Neural progenitor cell (in vitro differentiated cells): ENCODE measurements at regions not wholly inside any gene's neighbourhood (a gene's known extent, or its start where the extent isn't known, plus 50 kb on each side); places are given as distances from the start of the nearest gene placed in this dataset.

Source experiments
- DNase-seq: peaks from one replicate; pipeline ENCODE4 v3.0.0-alpha.2; 2016; ENCODE audit warnings: low spot score
- H2AFZ ChIP-seq: fragments of 200-600 bp; sonication (generic); replicated peaks from 2 replicates; pipeline ENCODE4 v1.6.1; 2016; ENCODE audit warnings: antibody characterized with exemption
- H3F3A ChIP-seq: fragments of 200-600 bp; sonication (generic); 2 replicates; pipeline ENCODE4 v1.6.1; 2016; ENCODE audit warnings: antibody characterized with exemption, low read depth
- H3K27ac ChIP-seq: fragments of 200-600 bp; sonication (generic); 2 replicates; pipeline ENCODE4 v1.5.1; 2016; ENCODE audit warnings: mild to moderate bottlenecking
- H3K27me3 ChIP-seq: fragments of 200-600 bp; sonication (generic); 2 replicates; pipeline ENCODE4 v1.6.1; 2016; ENCODE audit warnings: mild to moderate bottlenecking, moderate library complexity
- H3K36me3 ChIP-seq: fragments of 200-600 bp; sonication (generic); 2 replicates; pipeline ENCODE4 v1.5.1; 2016
- H3K4me1 ChIP-seq: fragments of 200-600 bp; sonication (generic); 2 replicates; pipeline ENCODE4 v1.6.1; 2016; ENCODE audit warnings: mixed run types
- H3K4me2 ChIP-seq: fragments of 200-600 bp; sonication (generic); 2 replicates; pipeline ENCODE4 v1.6.1; 2016
- H3K4me3 ChIP-seq: fragments of 200-600 bp; sonication (generic); 2 replicates; pipeline ENCODE4 v1.5.1; 2016
- H3K79me2 ChIP-seq: fragments of 200-600 bp; sonication (generic); 2 replicates; pipeline ENCODE4 v1.6.1; 2016; ENCODE audit warnings: low read depth
- H3K9ac ChIP-seq: fragments of 200-600 bp; sonication (generic); 2 replicates; pipeline ENCODE4 v1.6.1; 2016
- H3K9me3 ChIP-seq: fragments of 200-600 bp; sonication (generic); 2 replicates; pipeline ENCODE4 v1.5.1; 2016; ENCODE audit warnings: low read depth
- H4K20me1 ChIP-seq: fragments of 200-600 bp; sonication (generic); 2 replicates; pipeline ENCODE4 v1.6.1; 2016; ENCODE audit warnings: low read depth
- H3K27ac Mint-ChIP-seq: 3 replicates; pipeline ENCODE4 v1.8.0; 2021; ENCODE audit warnings: mixed read lengths
- H3K27me3 Mint-ChIP-seq: 2 replicates; pipeline ENCODE4 v1.8.0; 2022; ENCODE audit warnings: low read depth, mild to moderate bottlenecking, inconsistent platforms, moderate library complexity, mixed read lengths; ENCODE audit not compliant: insufficient read depth
- H3K36me3 Mint-ChIP-seq: 3 replicates; pipeline ENCODE4 v1.8.0; 2021; ENCODE audit warnings: mixed read lengths
- H3K4me1 Mint-ChIP-seq: 3 replicates; pipeline ENCODE4 v1.8.0; 2021; ENCODE audit warnings: mixed read lengths
- H3K4me3 Mint-ChIP-seq: 3 replicates; pipeline ENCODE4 v1.8.0; 2021; ENCODE audit warnings: mild to moderate bottlenecking, moderate library complexity, mixed read lengths
- H3K9me3 Mint-ChIP-seq: 3 replicates; pipeline ENCODE4 v1.8.0; 2020; ENCODE audit warnings: mixed read lengths
- EZH2 ChIP-seq: fragments of 200-600 bp; sonication (generic); IDR thresholded peaks from 2 replicates; pipeline ENCODE4 v1.6.1; 2017; ENCODE audit warnings: antibody characterized with exemption, mild to moderate bottlenecking, moderate library complexity
- EZH2phosphoT487 ChIP-seq: fragments of 200-600 bp; sonication (generic); IDR thresholded peaks from 2 replicates; pipeline ENCODE4 v1.6.1; 2017; ENCODE audit warnings: antibody characterized with exemption
- TF ChIP-seq, protein P1 (sequence below): fragments of 200-600 bp; sonication (generic); IDR thresholded peaks from 2 replicates; pipeline ENCODE4 v1.5.1; 2017; ENCODE audit warnings: antibody characterized with exemption, mild to moderate bottlenecking

DNA sequence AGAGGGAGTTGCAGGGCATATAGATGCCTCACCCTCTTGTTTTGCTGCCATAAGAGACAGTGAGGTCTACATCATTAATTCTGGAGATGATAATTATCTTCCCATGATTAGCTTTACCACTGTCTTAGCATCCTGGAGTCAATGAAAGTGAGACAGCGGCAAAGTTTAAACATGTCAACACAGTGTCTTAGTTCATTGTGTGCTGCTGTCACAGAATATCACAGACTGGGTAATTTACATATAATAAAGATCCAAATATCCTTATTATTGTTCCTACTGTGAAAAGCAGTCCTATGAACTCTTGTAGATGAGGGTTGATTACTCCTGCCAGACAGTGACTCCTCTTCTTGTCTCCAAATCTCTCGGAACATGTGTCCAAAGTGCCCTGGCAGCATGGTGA is 658.6 kb upstream of the ADGRB3 start:
- Histone ChIP-seq H2AFZ (no peak overlapping the region), H3K9me3 (no peaks in the 10 kb centered on the region), H3K27me3 (no peaks in the 10 kb centered on the region), H3K27ac (no peak overlapping the region), H3K4me1 (no peaks in the 10 kb centered on the region), H4K20me1 (no peaks in the 10 kb centered on the region), H3K4me3 (no peak overlapping the region), H3K79me2 (no peaks in the 10 kb centered on the region), H3F3A (no peaks in the 10 kb centered on the region), H3K9ac (no peak overlapping the region), H3K4me2 (no peak overlapping the region), H3K36me3 (no peaks in the 10 kb centered on the region)
- no peak overlapping the region for H3K27ac Mint-ChIP-seq
- no peak overlapping the region for H3K4me3 Mint-ChIP-seq
- no peaks in the 10 kb centered on the region for H3K4me1 Mint-ChIP-seq
- H3K27me3 Mint-ChIP-seq = no peaks in the 10 kb centered on the region
- DNase-seq = no peak
- no peaks in the 10 kb centered on the region for H3K36me3 Mint-ChIP-seq
- TF ChIP-seq EZH2phosphoT487 (no peak), EZH2 (no peak)
- TF ChIP-seq, protein P1, sequence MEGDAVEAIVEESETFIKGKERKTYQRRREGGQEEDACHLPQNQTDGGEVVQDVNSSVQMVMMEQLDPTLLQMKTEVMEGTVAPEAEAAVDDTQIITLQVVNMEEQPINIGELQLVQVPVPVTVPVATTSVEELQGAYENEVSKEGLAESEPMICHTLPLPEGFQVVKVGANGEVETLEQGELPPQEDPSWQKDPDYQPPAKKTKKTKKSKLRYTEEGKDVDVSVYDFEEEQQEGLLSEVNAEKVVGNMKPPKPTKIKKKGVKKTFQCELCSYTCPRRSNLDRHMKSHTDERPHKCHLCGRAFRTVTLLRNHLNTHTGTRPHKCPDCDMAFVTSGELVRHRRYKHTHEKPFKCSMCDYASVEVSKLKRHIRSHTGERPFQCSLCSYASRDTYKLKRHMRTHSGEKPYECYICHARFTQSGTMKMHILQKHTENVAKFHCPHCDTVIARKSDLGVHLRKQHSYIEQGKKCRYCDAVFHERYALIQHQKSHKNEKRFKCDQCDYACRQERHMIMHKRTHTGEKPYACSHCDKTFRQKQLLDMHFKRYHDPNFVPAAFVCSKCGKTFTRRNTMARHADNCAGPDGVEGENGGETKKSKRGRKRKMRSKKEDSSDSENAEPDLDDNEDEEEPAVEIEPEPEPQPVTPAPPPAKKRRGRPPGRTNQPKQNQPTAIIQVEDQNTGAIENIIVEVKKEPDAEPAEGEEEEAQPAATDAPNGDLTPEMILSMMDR = no peak
- no peaks in the 10 kb centered on the region for H3K9me3 Mint-ChIP-seq

GRCh38 chr6:67974931-67975330 is 660.2 kb upstream of the ADGRB3 start:
- Mint-ChIP-seq H3K27ac (no peak overlapping the region), H3K9me3 (no peaks in the 10 kb centered on the region), H3K27me3 (no peaks in the 10 kb centered on the region), H3K4me3 (no peak overlapping the region), H3K4me1 (no peaks in the 10 kb centered on the region), H3K36me3 (no peaks in the 10 kb centered on the region)
- Histone ChIP-seq H3K4me1 (no peaks in the 10 kb centered on the region), H3K9ac (no peak overlapping the region), H3F3A (no peaks in the 10 kb centered on the region), H3K9me3 (no peaks in the 10 kb centered on the region), H2AFZ (no peak overlapping the region), H3K4me2 (no peak overlapping the region), H3K36me3 (no peaks in the 10 kb centered on the region), H3K27ac (no peak overlapping the region), H4K20me1 (no peaks in the 10 kb centered on the region), H3K27me3 (no peaks in the 10 kb centered on the region), H3K4me3 (no peak overlapping the region), H3K79me2 (no peaks in the 10 kb centered on the region)
- no peak for DNase-seq
- TF ChIP-seq, protein P1 = no peak
- TF ChIP-seq EZH2 (no peak), EZH2phosphoT487 (no peak)

DNA sequence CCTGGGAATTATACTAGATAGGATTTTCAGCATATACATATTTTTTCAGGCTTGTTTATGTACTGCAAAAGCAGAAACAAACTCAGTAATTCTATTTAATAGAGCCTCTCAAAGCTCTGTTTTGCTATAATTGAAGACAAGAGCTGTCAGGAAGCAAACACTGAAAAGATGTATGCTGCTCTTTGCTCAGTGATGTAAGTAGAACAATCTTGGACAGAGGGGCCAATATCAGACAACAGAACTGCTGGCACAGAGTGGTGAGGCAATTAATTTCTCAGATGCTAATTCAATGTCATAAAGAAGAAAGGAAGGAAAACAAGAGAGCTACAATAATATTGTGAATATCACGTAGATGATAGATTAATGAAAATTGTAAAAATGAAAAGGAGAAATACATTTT is 663.3 kb upstream of the ADGRB3 start:
- Histone ChIP-seq H3K36me3 (no peaks in the 10 kb centered on the region), H4K20me1 (no peaks in the 10 kb centered on the region)

More for the DNA sequence above, 663.3 kb upstream of the ADGRB3 start:
- no peak overlapping the region for H3K9ac ChIP-seq
- no peak for TF ChIP-seq EZH2
- no peak for TF ChIP-seq EZH2phosphoT487
- TF ChIP-seq, protein P1 = no peak
- no peak overlapping the region for H3K27ac Mint-ChIP-seq
- H3K4me3 ChIP-seq = no peak overlapping the region
- no peaks in the 10 kb centered on the region for H3K4me1 Mint-ChIP-seq
- no peaks in the 10 kb centered on the region for H3K27me3 Mint-ChIP-seq
- H3K4me2 ChIP-seq = no peak overlapping the region
- no peak for DNase-seq
- no peaks in the 10 kb centered on the region for H3K27me3 ChIP-seq
- no peak overlapping the region for H3K27ac ChIP-seq
- no peak overlapping the region for H2AFZ ChIP-seq
- no peak overlapping the region for H3K4me3 Mint-ChIP-seq
- H3F3A ChIP-seq = no peaks in the 10 kb centered on the region
- no peaks in the 10 kb centered on the region for H3K9me3 ChIP-seq
- no peaks in the 10 kb centered on the region for H3K79me2 ChIP-seq
- no peaks in the 10 kb centered on the region for H3K4me1 ChIP-seq
- no peaks in the 10 kb centered on the region for H3K36me3 Mint-ChIP-seq
- H3K9me3 Mint-ChIP-seq = no peaks in the 10 kb centered on the region
